HEK293 (cell line): ENCODE measurements at regions not wholly inside any gene's neighbourhood (a gene's known extent, or its start where the extent isn't known, plus 50 kb on each side); places are given as distances from the start of the nearest gene placed in this dataset.

Experiments used
- CTCF ChIA-PET: fragments of 350-600 bp; formaldehyde crosslinking; extraction: SDS; loops from one replicate; lab custom pipeline; 2021; ENCODE audit warnings: antibody characterized with exemption; lab: Yijun Ruan, JAX
- POLR2A ChIA-PET: fragments of 300-600 bp; formaldehyde crosslinking; extraction: SDS; loops from one replicate; lab custom pipeline; 2020; ENCODE audit warnings: antibody characterized with exemption, inconsistent platforms; lab: Yijun Ruan, JAX
- H3K27ac ChIP-seq: fragments of 200-500 bp; sonication (Bioruptor generic); 2 replicates; pipeline ENCODE4 v1.5.1; 2014; ENCODE audit warnings: low read depth, low read length, control low read depth, inconsistent platforms; ENCODE audit errors: extremely low read depth
- H3K36me3 ChIP-seq, 2 experiments: fragments of 200-500 bp in 1 of 2; sonication (Bioruptor generic) in 1 of 2; 1 replicate in 1 of 2; 2 replicates in 1 of 2; pipeline ENCODE4 v1.5.1; 2014 to 2017; ENCODE audit warnings: inconsistent platforms in 2 of 2, low read length in 2 of 2; ENCODE audit not compliant: control insufficient read depth in 2 of 2, insufficient read depth in 1 of 2
- H3K4me1 ChIP-seq: fragments of 200-500 bp; sonication (Bioruptor generic); 2 replicates; pipeline ENCODE4 v1.5.1; 2014; ENCODE audit warnings: mild to moderate bottlenecking, low read length, inconsistent platforms; ENCODE audit not compliant: control insufficient read depth, insufficient read depth
- H3K4me3 ChIP-seq: 2 replicates; pipeline ENCODE4 v1.5.1; 2011; ENCODE audit warnings: low read depth, mild to moderate bottlenecking, control low read depth, low read length, moderate library complexity
- H3K9me3 ChIP-seq: fragments of 200-500 bp; sonication (Bioruptor generic); 2 replicates; pipeline ENCODE4 v1.5.1; 2014; ENCODE audit warnings: low read depth, low read length, inconsistent platforms; ENCODE audit not compliant: control insufficient read depth, insufficient read depth
- FEZF1 ChIP-seq: fragments of 450-650 bp; formaldehyde crosslinking; IDR thresholded peaks from 2 replicates; pipeline ENCODE4 v1.5.1; 2016; ENCODE audit warnings: missing biosample characterization, missing genetic modification characterization
- GLIS1 ChIP-seq: fragments of 450-650 bp; formaldehyde crosslinking; IDR thresholded peaks from 2 replicates; pipeline ENCODE4 v1.5.1; 2016; ENCODE audit warnings: missing biosample characterization, missing genetic modification characterization
- PRDM4 ChIP-seq: fragments of 450-650 bp; formaldehyde crosslinking; IDR thresholded peaks from 2 replicates; pipeline ENCODE4 v1.5.1; 2017; ENCODE audit warnings: missing biosample characterization, missing genetic modification characterization
- RBAK ChIP-seq: fragments of 450-650 bp; formaldehyde crosslinking; IDR thresholded peaks from 2 replicates; pipeline ENCODE4 v1.5.1; 2016; ENCODE audit warnings: missing biosample characterization, missing genetic modification characterization
- ZBTB49 ChIP-seq: fragments of 450-650 bp; formaldehyde crosslinking; IDR thresholded peaks from 2 replicates; pipeline ENCODE4 v1.5.1; 2016; ENCODE audit warnings: missing biosample characterization, missing genetic modification characterization, low read depth
- ZBTB6 ChIP-seq: fragments of 450-650 bp; formaldehyde crosslinking; IDR thresholded peaks from 2 replicates; pipeline ENCODE4 v1.5.1; 2017; ENCODE audit warnings: missing biosample characterization, missing genetic modification characterization
- ZBTB7A ChIP-seq: fragments of 450-650 bp; formaldehyde crosslinking; IDR thresholded peaks from 2 replicates; pipeline ENCODE4 v1.5.1; 2016; ENCODE audit warnings: low read depth, missing biosample characterization, missing genetic modification characterization
- ZFP41 ChIP-seq: fragments of 450-650 bp; formaldehyde crosslinking; IDR thresholded peaks from 2 replicates; pipeline ENCODE4 v1.5.1; 2016; ENCODE audit warnings: missing biosample characterization, missing genetic modification characterization, borderline replicate concordance
- ZNF112 ChIP-seq: fragments of 450-650 bp; formaldehyde crosslinking; IDR thresholded peaks from 2 replicates; pipeline ENCODE4 v1.5.0; 2017; ENCODE audit warnings: missing biosample characterization, missing genetic modification characterization
- ZNF146 ChIP-seq: fragments of 450-650 bp; formaldehyde crosslinking; IDR thresholded peaks from 2 replicates; pipeline ENCODE4 v1.5.1; 2016; ENCODE audit warnings: missing biosample characterization, missing genetic modification characterization
- ZNF354C ChIP-seq: fragments of 450-650 bp; formaldehyde crosslinking; IDR thresholded peaks from 2 replicates; pipeline ENCODE4 v1.5.1; 2016; ENCODE audit warnings: missing biosample characterization, missing genetic modification characterization, low read depth, borderline replicate concordance
- ZNF426 ChIP-seq: fragments of 450-650 bp; formaldehyde crosslinking; IDR thresholded peaks from 2 replicates; pipeline ENCODE4 v1.5.1; 2017; ENCODE audit warnings: missing biosample characterization, missing genetic modification characterization, mild to moderate bottlenecking, inconsistent platforms, moderate library complexity
- ZNF549 ChIP-seq: fragments of 450-650 bp; IDR thresholded peaks from 2 replicates; pipeline ENCODE4 v1.5.1; 2018; ENCODE audit warnings: missing biosample characterization, missing genetic modification characterization, mild to moderate bottlenecking, inconsistent platforms, moderate library complexity
- ZNF560 ChIP-seq: fragments of 450-650 bp; formaldehyde crosslinking; IDR thresholded peaks from 2 replicates; pipeline ENCODE4 v1.5.1; 2017; ENCODE audit warnings: missing biosample characterization, missing genetic modification characterization, borderline replicate concordance
- ZNF571 ChIP-seq: fragments of 450-650 bp; formaldehyde crosslinking; IDR thresholded peaks from 2 replicates; pipeline ENCODE4 v1.5.0; 2017; ENCODE audit warnings: missing biosample characterization, missing genetic modification characterization
- ZNF792 ChIP-seq: fragments of 450-650 bp; formaldehyde crosslinking; IDR thresholded peaks from 2 replicates; pipeline ENCODE4 v1.5.1; 2016; ENCODE audit warnings: missing biosample characterization, missing genetic modification characterization
- ZNF830 ChIP-seq: fragments of 450-650 bp; IDR thresholded peaks from 2 replicates; pipeline ENCODE4 v1.5.0; 2018; ENCODE audit warnings: missing biosample characterization, missing genetic modification characterization, low read depth, mild to moderate bottlenecking, moderate library complexity
- ZSCAN18 ChIP-seq: fragments of 450-650 bp; formaldehyde crosslinking; IDR thresholded peaks from 2 replicates; pipeline ENCODE4 v1.5.1; 2016; ENCODE audit warnings: missing biosample characterization, missing genetic modification characterization
- TF ChIP-seq, protein P1 (sequence below): fragments of 450-650 bp; formaldehyde crosslinking; IDR thresholded peaks from 2 replicates; pipeline ENCODE4 v1.5.1; 2016; ENCODE audit warnings: missing biosample characterization, missing genetic modification characterization, borderline replicate concordance

DNA sequence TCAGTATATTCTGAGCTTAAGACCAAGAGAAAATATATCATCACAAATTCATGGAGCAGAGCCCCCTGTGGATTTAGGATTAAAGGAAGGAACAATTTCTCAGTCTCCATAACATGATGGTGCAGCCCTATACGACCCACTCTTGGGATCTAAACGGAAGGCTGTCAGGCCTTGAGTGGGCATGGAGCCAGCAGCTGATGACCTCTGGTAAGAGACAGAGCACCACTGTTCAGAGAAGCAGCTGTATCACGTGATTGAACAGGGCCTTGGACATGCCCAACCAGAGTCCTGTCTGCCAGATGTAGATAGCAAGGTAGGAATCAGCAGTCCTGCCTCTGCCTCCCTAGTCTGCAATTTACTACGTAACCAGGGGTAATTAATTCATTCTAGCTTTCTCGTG is 259.4 kb upstream of the POU3F2 start:
- CTCF ChIA-PET, result interaction anchor here (0.6 kb wide), 1 partner anchor 136 kb away, joined by 4 read pairs; no protein-coding TSS in a partner anchor
- H3K27ac ChIP-seq, result no peak overlapping the region
- TF ChIP-seq FEZF1, result no peak
- TF ChIP-seq, protein P1, sequence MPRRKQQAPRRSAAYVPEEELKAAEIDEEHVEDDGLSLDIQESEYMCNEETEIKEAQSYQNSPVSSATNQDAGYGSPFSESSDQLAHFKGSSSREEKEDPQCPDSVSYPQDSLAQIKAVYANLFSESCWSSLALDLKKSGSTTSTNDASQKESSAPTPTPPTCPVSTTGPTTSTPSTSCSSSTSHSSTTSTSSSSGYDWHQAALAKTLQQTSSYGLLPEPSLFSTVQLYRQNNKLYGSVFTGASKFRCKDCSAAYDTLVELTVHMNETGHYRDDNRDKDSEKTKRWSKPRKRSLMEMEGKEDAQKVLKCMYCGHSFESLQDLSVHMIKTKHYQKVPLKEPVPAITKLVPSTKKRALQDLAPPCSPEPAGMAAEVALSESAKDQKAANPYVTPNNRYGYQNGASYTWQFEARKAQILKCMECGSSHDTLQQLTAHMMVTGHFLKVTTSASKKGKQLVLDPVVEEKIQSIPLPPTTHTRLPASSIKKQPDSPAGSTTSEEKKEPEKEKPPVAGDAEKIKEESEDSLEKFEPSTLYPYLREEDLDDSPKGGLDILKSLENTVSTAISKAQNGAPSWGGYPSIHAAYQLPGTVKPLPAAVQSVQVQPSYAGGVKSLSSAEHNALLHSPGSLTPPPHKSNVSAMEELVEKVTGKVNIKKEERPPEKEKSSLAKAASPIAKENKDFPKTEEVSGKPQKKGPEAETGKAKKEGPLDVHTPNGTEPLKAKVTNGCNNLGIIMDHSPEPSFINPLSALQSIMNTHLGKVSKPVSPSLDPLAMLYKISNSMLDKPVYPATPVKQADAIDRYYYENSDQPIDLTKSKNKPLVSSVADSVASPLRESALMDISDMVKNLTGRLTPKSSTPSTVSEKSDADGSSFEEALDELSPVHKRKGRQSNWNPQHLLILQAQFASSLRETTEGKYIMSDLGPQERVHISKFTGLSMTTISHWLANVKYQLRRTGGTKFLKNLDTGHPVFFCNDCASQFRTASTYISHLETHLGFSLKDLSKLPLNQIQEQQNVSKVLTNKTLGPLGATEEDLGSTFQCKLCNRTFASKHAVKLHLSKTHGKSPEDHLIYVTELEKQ (tag by site-specific recombination), result no peak
- no peak for TF ChIP-seq ZSCAN18 (tag by site-specific recombination)
- no peaks in the 10 kb centered on the region for H3K36me3 ChIP-seq
- no peaks in the 10 kb centered on the region for H3K4me1 ChIP-seq
- H3K4me3 ChIP-seq, result no peak overlapping the region
- no peaks in the 10 kb centered on the region for H3K9me3 ChIP-seq
- POLR2A ChIA-PET, result no interaction called here

- POLR2A ChIA-PET, result no interaction called here
Observed at GRCh38 chr6:98576791-98577190, 257.6 kb upstream of the POU3F2 start.

More at GRCh38 chr6:98576791-98577190, 257.6 kb upstream of the POU3F2 start:
- CTCF ChIA-PET, result interaction anchor here (0.9 kb wide), 1 partner anchor 62 kb away, joined by 3 read pairs; no protein-coding TSS in a partner anchor
- Histone ChIP-seq H3K36me3 (no peaks in the 10 kb centered on the region), H3K4me3 (no peak overlapping the region), H3K27ac (no peak overlapping the region), H3K4me1 (no peaks in the 10 kb centered on the region), H3K9me3 (no peaks in the 10 kb centered on the region)
- TF ChIP-seq ZFP41 (tag by site-specific recombination), result no peak
- no peak for TF ChIP-seq ZNF112 (tag by site-specific recombination)
- no peak for TF ChIP-seq GLIS1 (tag by site-specific recombination)
- TF ChIP-seq ZBTB7A (tag by site-specific recombination), result no peak
- TF ChIP-seq ZNF830 (tag by site-specific recombination), result no peak
- TF ChIP-seq ZNF560 (tag by site-specific recombination), result no peak
- no peak for TF ChIP-seq RBAK
- no peak for TF ChIP-seq PRDM4 (tag by site-specific recombination)
- TF ChIP-seq ZNF146 (tag by site-specific recombination), result no peak
- no peak for TF ChIP-seq ZNF354C (tag by site-specific recombination)
- TF ChIP-seq ZBTB49, result no peak
- no peak for TF ChIP-seq ZBTB6
- no peak for TF ChIP-seq ZNF792
- no peak for TF ChIP-seq ZNF426 (tag by site-specific recombination)
- TF ChIP-seq, protein P1 (tag by site-specific recombination), result no peak
- TF ChIP-seq ZNF571 (tag by site-specific recombination), result no peak
- TF ChIP-seq ZNF549 (tag by site-specific recombination), result no peak
